ENCODE measurements at regions not wholly inside any gene's neighbourhood (a gene's known extent, or its start where the extent isn't known, plus 50 kb on each side); places are given as distances from the start of the nearest gene placed in this dataset.

- no peaks in the 10 kb centered on the region for H3K4me1 Mint-ChIP-seq (ENCODE audit: low read depth)
- H3K4me3 Mint-ChIP-seq: no peak overlapping the region
- H3K36me3 Mint-ChIP-seq (ENCODE audit: low read depth): no peaks in the 10 kb centered on the region
- H3K27me3 Mint-ChIP-seq (ENCODE audit: low read depth): no peaks in the 10 kb centered on the region
- H3K27ac Mint-ChIP-seq: no peak overlapping the region
- H3K9me3 Mint-ChIP-seq: no peaks in the 10 kb centered on the region
These were observed 792.8 kb downstream of the ADGRL2 start for GRCh38 chr1:82593561-82593960.

- Mint-ChIP-seq H3K36me3 (ENCODE audit: low read depth) (no peaks in the 10 kb centered on the region), H3K4me1 (ENCODE audit: low read depth) (no peaks in the 10 kb centered on the region), H3K4me3 (no peak overlapping the region), H3K27me3 (ENCODE audit: low read depth) (no peaks in the 10 kb centered on the region), H3K9me3 (no peaks in the 10 kb centered on the region), H3K27ac (no peak overlapping the region)
These were observed 788.9 kb downstream of the ADGRL2 start for GRCh38 chr1:82589588-82589987.

GRCh38 chr1:82587371-82587770 is 786.6 kb downstream of the ADGRL2 start:
- Mint-ChIP-seq H3K27me3 (ENCODE audit: low read depth) (no peaks in the 10 kb centered on the region), H3K36me3 (ENCODE audit: low read depth) (no peaks in the 10 kb centered on the region), H3K4me3 (no peak overlapping the region), H3K27ac (no peak overlapping the region), H3K9me3 (no peaks in the 10 kb centered on the region), H3K4me1 (ENCODE audit: low read depth) (no peaks in the 10 kb centered on the region)

GRCh38 chr1:82586473-82586872 is 785.7 kb downstream of the ADGRL2 start:
- H3K4me3 Mint-ChIP-seq: no peak overlapping the region
- no peaks in the 10 kb centered on the region for H3K36me3 Mint-ChIP-seq (ENCODE audit: low read depth)
- no peaks in the 10 kb centered on the region for H3K4me1 Mint-ChIP-seq (ENCODE audit: low read depth)
- no peak overlapping the region for H3K27ac Mint-ChIP-seq
- H3K27me3 Mint-ChIP-seq (ENCODE audit: low read depth): no peaks in the 10 kb centered on the region
- no peaks in the 10 kb centered on the region for H3K9me3 Mint-ChIP-seq

DNA sequence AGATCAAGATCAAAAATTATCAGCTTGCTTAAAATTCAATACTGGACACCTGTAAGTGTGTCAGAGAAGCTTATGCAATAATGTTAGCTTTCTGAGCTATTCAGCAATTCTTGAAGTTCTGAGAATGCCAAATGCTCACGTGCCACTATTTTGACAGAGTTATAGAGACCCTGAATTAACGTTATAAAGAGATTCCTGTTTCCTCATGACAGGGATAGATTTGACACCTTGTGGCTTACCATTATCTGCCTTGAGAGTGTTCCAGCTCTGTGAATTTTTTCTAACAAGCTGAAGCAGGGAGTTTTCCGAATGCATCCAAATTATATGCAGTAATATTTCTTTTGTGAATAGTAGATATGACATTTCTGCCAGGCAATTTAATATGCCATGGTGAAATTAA is 781.6 kb downstream of the ADGRL2 start:
- Mint-ChIP-seq H3K4me1 (ENCODE audit: low read depth) (no peaks in the 10 kb centered on the region), H3K27me3 (ENCODE audit: low read depth) (no peaks in the 10 kb centered on the region), H3K9me3 (no peaks in the 10 kb centered on the region), H3K27ac (no peak overlapping the region), H3K36me3 (ENCODE audit: low read depth) (no peaks in the 10 kb centered on the region), H3K4me3 (no peak overlapping the region)

GRCh38 chr1:82578086-82578726 is 777.5 kb downstream of the ADGRL2 start:
- Mint-ChIP-seq H3K36me3 (ENCODE audit: low read depth) (no peaks in the 10 kb centered on the region), H3K27ac (no peak overlapping the region), H3K9me3 (no peaks in the 10 kb centered on the region), H3K27me3 (ENCODE audit: low read depth) (no peaks in the 10 kb centered on the region), H3K4me3 (no peak overlapping the region), H3K4me1 (ENCODE audit: low read depth) (no peaks in the 10 kb centered on the region)

GRCh38 chr1:82567348-82567747 is 766.6 kb downstream of the ADGRL2 start:
- H3K4me3 Mint-ChIP-seq: no peak overlapping the region
- H3K27ac Mint-ChIP-seq: no peak overlapping the region
- H3K4me1 Mint-ChIP-seq (ENCODE audit: low read depth): no peaks in the 10 kb centered on the region
- no peaks in the 10 kb centered on the region for H3K36me3 Mint-ChIP-seq (ENCODE audit: low read depth)
- H3K27me3 Mint-ChIP-seq (ENCODE audit: low read depth): no peaks in the 10 kb centered on the region
- H3K9me3 Mint-ChIP-seq: no peaks in the 10 kb centered on the region

DNA sequence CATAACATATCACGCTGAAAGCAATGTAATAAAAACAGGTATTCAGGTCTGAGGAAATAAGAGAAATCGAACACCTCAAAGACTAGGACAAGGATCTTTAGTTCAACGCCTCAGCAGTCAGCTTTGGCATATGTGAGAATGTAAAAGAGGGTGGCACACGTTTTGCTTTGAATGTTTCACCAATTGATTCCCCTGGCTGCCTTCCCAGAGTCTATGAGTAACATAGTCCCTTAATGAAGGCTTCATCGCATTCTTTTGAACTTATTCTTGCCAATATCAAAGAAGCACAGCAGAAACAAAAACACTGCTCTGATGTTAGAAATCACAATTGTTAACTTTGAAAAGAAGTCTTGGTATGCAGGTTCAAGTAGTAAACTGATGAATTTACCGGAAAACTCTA is 764.8 kb downstream of the ADGRL2 start:
- Mint-ChIP-seq H3K36me3 (ENCODE audit: low read depth) (no peaks in the 10 kb centered on the region), H3K27me3 (ENCODE audit: low read depth) (no peaks in the 10 kb centered on the region), H3K4me1 (ENCODE audit: low read depth) (no peaks in the 10 kb centered on the region)

GRCh38 chr1:82565146-82565545 is 764.4 kb downstream of the ADGRL2 start:
- Mint-ChIP-seq H3K27me3 (ENCODE audit: low read depth) (no peaks in the 10 kb centered on the region), H3K4me3 (no peak overlapping the region), H3K27ac (no peak overlapping the region), H3K9me3 (no peaks in the 10 kb centered on the region), H3K4me1 (ENCODE audit: low read depth) (no peaks in the 10 kb centered on the region), H3K36me3 (ENCODE audit: low read depth) (no peaks in the 10 kb centered on the region)

More for the DNA sequence above, 764.8 kb downstream of the ADGRL2 start:
- Mint-ChIP-seq H3K4me3 (no peak overlapping the region), H3K9me3 (no peaks in the 10 kb centered on the region), H3K27ac (no peak overlapping the region)

- Mint-ChIP-seq H3K36me3 (ENCODE audit: low read depth) (no peaks in the 10 kb centered on the region), H3K4me3 (no peak overlapping the region), H3K27ac (no peak overlapping the region), H3K4me1 (ENCODE audit: low read depth) (no peaks in the 10 kb centered on the region), H3K27me3 (ENCODE audit: low read depth) (no peaks in the 10 kb centered on the region), H3K9me3 (no peaks in the 10 kb centered on the region)
These were observed 763.6 kb downstream of the ADGRL2 start for GRCh38 chr1:82564333-82564732.

GRCh38 chr1:82562448-82562847 is 761.7 kb downstream of the ADGRL2 start:
- no peak overlapping the region for H3K27ac Mint-ChIP-seq

DNA sequence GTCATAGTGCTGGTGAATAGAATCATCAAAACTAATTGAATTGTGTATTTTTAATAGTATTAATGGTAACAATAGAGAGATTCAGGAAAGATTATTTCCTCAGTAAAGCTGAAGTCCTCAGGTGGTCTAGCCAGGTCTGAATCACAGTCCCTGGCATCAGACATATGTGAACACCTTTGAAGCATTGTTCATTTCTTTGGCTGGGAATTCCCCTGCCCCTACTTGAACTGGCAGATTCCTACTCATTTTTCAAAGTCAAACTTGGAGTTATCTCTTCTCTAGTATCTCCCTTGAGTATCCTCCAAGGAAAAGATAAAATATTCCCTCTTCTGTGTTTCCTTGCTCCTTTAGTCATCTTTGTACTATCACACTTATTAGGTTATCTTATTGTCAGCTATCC is 759.8 kb downstream of the ADGRL2 start:
- Mint-ChIP-seq H3K27ac (no peak overlapping the region), H3K4me1 (ENCODE audit: low read depth) (no peaks in the 10 kb centered on the region), H3K9me3 (no peaks in the 10 kb centered on the region), H3K36me3 (ENCODE audit: low read depth) (no peaks in the 10 kb centered on the region), H3K27me3 (ENCODE audit: low read depth) (no peaks in the 10 kb centered on the region), H3K4me3 (no peak overlapping the region)

More at GRCh38 chr1:82562448-82562847, 761.7 kb downstream of the ADGRL2 start:
- Mint-ChIP-seq H3K9me3 (no peaks in the 10 kb centered on the region), H3K27me3 (ENCODE audit: low read depth) (no peaks in the 10 kb centered on the region), H3K4me3 (no peak overlapping the region), H3K36me3 (ENCODE audit: low read depth) (no peaks in the 10 kb centered on the region), H3K4me1 (ENCODE audit: low read depth) (no peaks in the 10 kb centered on the region)

GRCh38 chr1:82555501-82555900 is 754.8 kb downstream of the ADGRL2 start:
- H3K36me3 Mint-ChIP-seq (ENCODE audit: low read depth): no peaks in the 10 kb centered on the region
- H3K4me3 Mint-ChIP-seq: no peak overlapping the region
- H3K27ac Mint-ChIP-seq: no peak overlapping the region
- H3K9me3 Mint-ChIP-seq: no peaks in the 10 kb centered on the region
- H3K4me1 Mint-ChIP-seq (ENCODE audit: low read depth): no peaks in the 10 kb centered on the region
- no peaks in the 10 kb centered on the region for H3K27me3 Mint-ChIP-seq (ENCODE audit: low read depth)

DNA sequence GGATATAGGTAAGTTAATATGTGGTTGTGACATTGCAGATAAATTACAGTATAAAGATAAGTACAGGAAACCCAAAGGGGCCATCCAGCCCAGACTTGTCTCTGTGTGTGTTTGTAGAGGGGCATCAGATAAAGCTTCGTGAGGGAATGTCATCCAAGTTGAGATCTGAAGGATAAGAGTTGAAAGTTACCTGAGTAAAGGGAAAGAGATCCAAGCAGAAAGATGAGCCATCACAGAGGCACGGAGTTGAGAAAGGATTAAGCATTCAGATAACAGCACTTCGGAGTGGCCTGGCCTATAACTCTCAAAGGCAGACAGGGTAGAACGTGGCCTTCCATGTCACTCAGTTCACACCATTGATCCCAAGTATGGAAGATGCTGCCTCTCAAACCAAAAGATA is 749.1 kb downstream of the ADGRL2 start:
- H3K4me1 Mint-ChIP-seq (ENCODE audit: low read depth): no peaks in the 10 kb centered on the region
- no peak overlapping the region for H3K4me3 Mint-ChIP-seq
- H3K9me3 Mint-ChIP-seq: peaks cover 5% of the 10 kb centered on the region
- no peaks in the 10 kb centered on the region for H3K36me3 Mint-ChIP-seq (ENCODE audit: low read depth)
- H3K27ac Mint-ChIP-seq: no peak overlapping the region
- H3K27me3 Mint-ChIP-seq (ENCODE audit: low read depth): no peaks in the 10 kb centered on the region

- Mint-ChIP-seq H3K4me3 (no peak overlapping the region), H3K4me1 (ENCODE audit: low read depth) (no peaks in the 10 kb centered on the region), H3K9me3 (peaks cover under 1% of the 10 kb centered on the region), H3K27me3 (ENCODE audit: low read depth) (no peaks in the 10 kb centered on the region), H3K27ac (no peak overlapping the region), H3K36me3 (ENCODE audit: low read depth) (no peaks in the 10 kb centered on the region)
These were observed 742.0 kb downstream of the ADGRL2 start for GRCh38 chr1:82542766-82543165.

GRCh38 chr1:82542141-82542540 is 741.4 kb downstream of the ADGRL2 start:
- Mint-ChIP-seq H3K27ac (no peak overlapping the region), H3K27me3 (ENCODE audit: low read depth) (no peaks in the 10 kb centered on the region), H3K4me1 (ENCODE audit: low read depth) (no peaks in the 10 kb centered on the region), H3K4me3 (no peak overlapping the region), H3K36me3 (ENCODE audit: low read depth) (no peaks in the 10 kb centered on the region), H3K9me3 (no peaks in the 10 kb centered on the region)

All from T-helper 1 cell treated with Interleukin-12 subunit alpha and Interleukin-12 subunit beta and Interleukin-4 antibody, amounts not matched to agents 30 μg/mL and 1 μg/mL, for 36 hours (primary cell).